Tibial nerve (tissue), 4 donors: ENCODE measurements at regions not wholly inside any gene's neighbourhood (a gene's known extent, or its start where the extent isn't known, plus 50 kb on each side); places are given as distances from the start of the nearest gene placed in this dataset.

Experiments
- DNase-seq, 2 donors: peaks; one replicate each; pipeline ENCODE4 v3.0.0-alpha.2; 2019; ENCODE audit warnings: low spot score in 2 of 2
- H3K27ac ChIP-seq, 4 donors: fragments of 200-600 bp; sonication (generic) in 3 of 4; one replicate each; pipeline ENCODE4 v1.5.1; 2017 to 2019; ENCODE audit warnings: mild to moderate bottlenecking in 1 of 4
- H3K27me3 ChIP-seq, 2 donors: fragments of 200-600 bp; sonication (generic) in 1 of 2; one replicate each; pipeline versions ENCODE4 v1.5.1 to v1.6.0; 2017 to 2019
- H3K36me3 ChIP-seq, 3 donors: fragments of 200-600 bp; sonication (generic); one replicate each; pipeline ENCODE4 v1.5.1; 2018 to 2019
- H3K4me1 ChIP-seq, 4 donors: fragments of 200-600 bp; sonication (generic) in 3 of 4; one replicate each; pipeline ENCODE4 v1.5.1; 2017 to 2019
- H3K4me3 ChIP-seq, 4 donors: fragments of 200-600 bp; sonication (generic) in 3 of 4; one replicate each; pipeline ENCODE4 v1.5.1; 2017 to 2019; ENCODE audit warnings: mild to moderate bottlenecking in 1 of 4, moderate library complexity in 1 of 4
- H3K9me3 ChIP-seq, 4 donors: fragments of 200-600 bp; sonication (generic) in 3 of 4; one replicate each; pipeline ENCODE4 v1.5.1; 2017 to 2019
- EP300 ChIP-seq, 2 donors: sonication (generic); formaldehyde crosslinking; IDR thresholded peaks; one replicate each; pipeline ENCODE4 v1.6.1; 2017; ENCODE audit warnings: antibody characterized with exemption in 2 of 2, mild to moderate bottlenecking in 1 of 2
- POLR2A ChIP-seq, 2 donors: fragments of 450-650 bp; IDR thresholded peaks; one replicate each; pipeline ENCODE4 v1.6.1; 2017; ENCODE audit warnings: antibody characterized with exemption in 2 of 2, mild to moderate bottlenecking in 2 of 2, moderate library complexity in 2 of 2
- WGBS, 2 donors: methylation state at CpG; one replicate each; pipeline ENCODE4 v1.1.5; 2018; 5-methylcytosine and 5-hydroxymethylcytosine counted together
- TF ChIP-seq, protein P1 (sequence below), 5 experiments: fragments of 200-600 bp in 3 of 5; fragments of 450-650 bp in 2 of 5; sonication (generic) in 3 of 5; IDR thresholded peaks; one replicate each; pipeline ENCODE4 v1.5.1; 2016 to 2019; ENCODE audit warnings: antibody characterized with exemption in 5 of 5, mild to moderate bottlenecking in 3 of 5, moderate library complexity in 2 of 5

DNA sequence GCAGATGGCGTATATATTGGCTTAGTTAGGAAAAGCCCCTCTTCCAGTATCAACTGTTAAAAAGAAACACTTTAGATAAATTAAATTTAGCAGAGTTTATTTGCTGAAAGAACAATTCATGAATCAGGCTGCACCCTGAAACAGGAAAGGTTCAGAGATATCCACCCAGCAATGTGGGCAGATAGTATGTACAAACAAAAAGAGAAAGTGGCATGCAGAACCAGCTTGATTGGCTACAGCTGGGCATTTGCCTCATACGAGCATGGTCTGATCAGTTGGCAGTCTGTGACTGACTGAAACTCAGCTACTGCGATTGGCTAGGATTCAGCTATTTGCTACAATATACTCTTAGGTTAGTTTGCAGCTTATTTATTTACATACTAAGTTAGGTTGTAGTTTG lies 98.2 kb downstream of the ZC3H11B start:
- no peaks in the 10 kb centered on the region for H3K4me1 ChIP-seq
- WGBS, 2 donors: 77 to 79% methylated on average over 3 of the region's 3 CpGs
- TF ChIP-seq, protein P1, sequence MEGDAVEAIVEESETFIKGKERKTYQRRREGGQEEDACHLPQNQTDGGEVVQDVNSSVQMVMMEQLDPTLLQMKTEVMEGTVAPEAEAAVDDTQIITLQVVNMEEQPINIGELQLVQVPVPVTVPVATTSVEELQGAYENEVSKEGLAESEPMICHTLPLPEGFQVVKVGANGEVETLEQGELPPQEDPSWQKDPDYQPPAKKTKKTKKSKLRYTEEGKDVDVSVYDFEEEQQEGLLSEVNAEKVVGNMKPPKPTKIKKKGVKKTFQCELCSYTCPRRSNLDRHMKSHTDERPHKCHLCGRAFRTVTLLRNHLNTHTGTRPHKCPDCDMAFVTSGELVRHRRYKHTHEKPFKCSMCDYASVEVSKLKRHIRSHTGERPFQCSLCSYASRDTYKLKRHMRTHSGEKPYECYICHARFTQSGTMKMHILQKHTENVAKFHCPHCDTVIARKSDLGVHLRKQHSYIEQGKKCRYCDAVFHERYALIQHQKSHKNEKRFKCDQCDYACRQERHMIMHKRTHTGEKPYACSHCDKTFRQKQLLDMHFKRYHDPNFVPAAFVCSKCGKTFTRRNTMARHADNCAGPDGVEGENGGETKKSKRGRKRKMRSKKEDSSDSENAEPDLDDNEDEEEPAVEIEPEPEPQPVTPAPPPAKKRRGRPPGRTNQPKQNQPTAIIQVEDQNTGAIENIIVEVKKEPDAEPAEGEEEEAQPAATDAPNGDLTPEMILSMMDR (IDR thresholded peaks at IDR 0.05): no peak
- TF ChIP-seq EP300 (IDR thresholded peaks at IDR 0.05) (no peak), POLR2A (IDR thresholded peaks at IDR 0.05) (no peak)
- no peak overlapping the region for H3K27ac ChIP-seq
- no peak overlapping the region for H3K4me3 ChIP-seq
- no peaks in the 10 kb centered on the region for H3K9me3 ChIP-seq
- no peaks in the 10 kb centered on the region for H3K27me3 ChIP-seq
- DNase-seq: no peak
- no peaks in the 10 kb centered on the region for H3K36me3 ChIP-seq

GRCh38 chr1:219507437-219507836 lies 105.5 kb downstream of the ZC3H11B start:
- H3K4me1 ChIP-seq: peaks cover 0 to 17% (median 0%) of the 10 kb centered on the region in 4 donors
- no peak for DNase-seq
- H3K36me3 ChIP-seq: no peaks in the 10 kb centered on the region
- TF ChIP-seq POLR2A (IDR thresholded peaks at IDR 0.05) (no peak), EP300 (IDR thresholded peaks at IDR 0.05) (no peak)
- TF ChIP-seq, protein P1 (IDR thresholded peaks at IDR 0.05): no peak
- no peak overlapping the region for H3K27ac ChIP-seq
- H3K9me3 ChIP-seq: no peaks in the 10 kb centered on the region
- no peaks in the 10 kb centered on the region for H3K27me3 ChIP-seq
- H3K4me3 ChIP-seq: no peak overlapping the region
- WGBS, 2 donors: 63 to 65% methylated on average over 2 of the region's 2 CpGs

DNA sequence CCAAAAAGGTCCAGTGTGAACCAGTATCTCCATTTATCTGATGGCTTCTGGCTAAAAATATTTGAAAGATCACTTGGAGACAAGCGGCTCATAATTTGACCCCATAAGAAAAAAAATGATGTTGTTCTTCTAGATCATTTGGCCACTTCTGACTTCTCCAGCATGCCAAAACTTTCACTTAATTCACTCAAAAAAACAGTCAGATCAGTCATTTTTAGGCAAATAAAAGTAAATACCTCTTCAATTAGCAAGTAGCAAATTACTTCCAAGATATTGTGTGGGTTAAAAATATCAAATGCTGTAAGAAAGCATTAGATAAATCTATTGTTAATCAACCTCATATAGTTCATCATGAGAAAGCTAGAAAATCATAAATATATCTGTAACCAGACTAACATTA lies 106.0 kb downstream of the ZC3H11B start:
- no peak for DNase-seq
- Histone ChIP-seq H3K4me3 (no peak overlapping the region), H3K27ac (no peak overlapping the region)

DNA sequence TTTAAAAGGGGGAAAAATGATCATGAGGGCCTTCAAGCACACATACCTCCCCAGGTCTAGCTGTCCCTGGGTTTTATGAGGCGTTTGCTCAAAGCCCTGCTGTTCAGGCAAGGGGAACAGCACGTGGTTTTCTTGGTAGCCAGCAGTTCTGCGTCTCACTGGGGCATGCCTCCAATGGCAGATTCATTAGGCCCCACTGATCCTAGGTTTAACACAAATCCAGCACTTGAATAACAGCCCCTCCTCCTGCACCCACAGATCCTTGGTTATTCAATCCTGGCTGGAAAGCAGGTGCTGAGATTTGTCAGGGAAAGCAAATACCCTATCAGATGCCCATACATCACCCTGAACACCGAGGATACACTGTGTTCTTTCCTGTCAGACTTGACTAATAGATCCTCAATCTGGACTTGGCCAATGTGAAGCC lies 106.4 kb downstream of the ZC3H11B start:
- peaks cover 0 to 17% (median 0%) of the 10 kb centered on the region in 4 donors for H3K4me1 ChIP-seq
- H3K36me3 ChIP-seq: no peaks in the 10 kb centered on the region
- no peak for DNase-seq
- H3K27ac ChIP-seq: no peak overlapping the region
- H3K9me3 ChIP-seq: no peaks in the 10 kb centered on the region
- TF ChIP-seq EP300 (IDR thresholded peaks at IDR 0.05) (no peak), POLR2A (IDR thresholded peaks at IDR 0.05) (no peak)
- TF ChIP-seq, protein P1 (IDR thresholded peaks at IDR 0.05): no peak
- no peak overlapping the region for H3K4me3 ChIP-seq
- no peaks in the 10 kb centered on the region for H3K27me3 ChIP-seq
- WGBS, 2 donors: 60 to 62% methylated on average over 4 of the region's 4 CpGs

More for the DNA sequence above, 106.0 kb downstream of the ZC3H11B start:
- Histone ChIP-seq H3K4me1 (peaks cover 0 to 17% (median 0%) of the 10 kb centered on the region in 4 donors), H3K36me3 (no peaks in the 10 kb centered on the region), H3K27me3 (no peaks in the 10 kb centered on the region), H3K9me3 (no peaks in the 10 kb centered on the region)
- WGBS, 2 donors: 78 to 80% methylated on average over 1 of the region's 1 CpG
- TF ChIP-seq EP300 (IDR thresholded peaks at IDR 0.05) (no peak), POLR2A (IDR thresholded peaks at IDR 0.05) (no peak)
- TF ChIP-seq, protein P1 (IDR thresholded peaks at IDR 0.05): no peak

- no peaks in the 10 kb centered on the region for H3K36me3 ChIP-seq
- no peaks in the 10 kb centered on the region for H3K27me3 ChIP-seq
- 63 to 81% methylated on average over 3 of the region's 3 CpGs for WGBS, 2 donors
- no peak overlapping the region for H3K4me3 ChIP-seq
- TF ChIP-seq POLR2A (IDR thresholded peaks at IDR 0.05) (no peak), EP300 (IDR thresholded peaks at IDR 0.05) (no peak)
- TF ChIP-seq, protein P1 (IDR thresholded peaks at IDR 0.05): no peak
- H3K9me3 ChIP-seq: no peaks in the 10 kb centered on the region
- H3K27ac ChIP-seq: no peak overlapping the region
- H3K4me1 ChIP-seq: peaks cover 0 to 17% (median 0%) of the 10 kb centered on the region in 4 donors
- no peak for DNase-seq
Measured at GRCh38 chr1:219505886-219506285, 107.0 kb downstream of the ZC3H11B start.
